Transverse colon (tissue), 4 donors: ENCODE measurements at regions not wholly inside any gene's neighbourhood (a gene's known extent, or its start where the extent isn't known, plus 50 kb on each side); places are given as distances from the start of the nearest gene placed in this dataset.

Source experiments
- DNase-seq: peaks from one replicate; pipeline ENCODE4 v3.0.0-alpha.2; 2019
- H3K27ac ChIP-seq, 4 donors: fragments of 200-600 bp; sonication (generic); 2 replicates each; pipeline ENCODE4 v1.5.1; 2016 to 2018; ENCODE audit warnings: inconsistent platforms in 4 of 4
- H3K27me3 ChIP-seq: fragments of 200-600 bp; sonication (generic); 2 replicates; pipeline ENCODE4 v1.5.1; 2017; ENCODE audit warnings: inconsistent platforms
- H3K36me3 ChIP-seq, 4 donors: fragments of 200-600 bp; sonication (generic); 2 replicates each; pipeline ENCODE4 v1.5.1; 2017 to 2019; ENCODE audit warnings: inconsistent platforms in 4 of 4
- H3K4me1 ChIP-seq, 4 donors: fragments of 200-600 bp; sonication (generic); 2 replicates each; pipeline ENCODE4 v1.5.1; 2017 to 2020; ENCODE audit warnings: inconsistent platforms in 4 of 4
- H3K4me3 ChIP-seq, 4 donors: fragments of 200-600 bp; sonication (generic); 1 replicate in 1 of 4; 2 replicates in 3 of 4; pipeline versions ENCODE4 v1.5.1 to v1.6.1; 2017 to 2019; ENCODE audit warnings: inconsistent platforms in 4 of 4
- H3K9me3 ChIP-seq, 2 donors: fragments of 200-600 bp; sonication (generic); 2 replicates each; pipeline ENCODE4 v1.5.1; 2017 to 2019; ENCODE audit warnings: inconsistent platforms in 2 of 2
- EP300 ChIP-seq: sonication (generic); formaldehyde crosslinking; IDR thresholded peaks from one replicate; pipeline ENCODE4 v1.6.1; 2017; ENCODE audit warnings: antibody characterized with exemption, low read depth
- POLR2A ChIP-seq: fragments of 450-650 bp; IDR thresholded peaks from one replicate; pipeline ENCODE4 v1.6.1; 2016; ENCODE audit warnings: antibody characterized with exemption, mild to moderate bottlenecking, moderate library complexity
- POLR2AphosphoS5 ChIP-seq, 3 donors: sonication (generic); formaldehyde crosslinking; IDR thresholded peaks; one replicate each; pipeline ENCODE4 v1.6.1; 2016; ENCODE audit warnings: antibody characterized with exemption in 3 of 3
- WGBS, 2 donors: methylation state at CpG; one replicate each; pipeline ENCODE4 v1.1.5; 2018; ENCODE audit warnings: low coverage in 1 of 2; 5-methylcytosine and 5-hydroxymethylcytosine counted together
- in situ Hi-C, 4 donors: fragments of 200-750 bp; cut with MboI; loops; one replicate each; pipeline versions ENCODE4 v1.15.0 to v1.15.1; 2017; ENCODE audit warnings: low sequenced_read_pairs in 3 of 4, low pct_ligation_motif_present in 1 of 4, low pct_unique_long_range_greater_than_20kb in 1 of 4
- intact Hi-C: fragments of 100-400 bp; cut with DNase I; formaldehyde crosslinking; loops from one replicate; pipeline ENCODE4 v1.15.1; 2023; ENCODE audit warnings: low total_unique reads
- TF ChIP-seq, protein P1 (sequence below), 5 experiments: fragments of 200-600 bp in 3 of 5; fragments of 450-650 bp in 2 of 5; sonication (generic) in 3 of 5; IDR thresholded peaks; 1 replicate in 2 of 5; 2 replicates in 3 of 5; pipeline ENCODE4 v1.5.1; 2016 to 2017; ENCODE audit warnings: antibody characterized with exemption in 5 of 5, inconsistent platforms in 3 of 5, mild to moderate bottlenecking in 2 of 5, moderate library complexity in 1 of 5

DNA sequence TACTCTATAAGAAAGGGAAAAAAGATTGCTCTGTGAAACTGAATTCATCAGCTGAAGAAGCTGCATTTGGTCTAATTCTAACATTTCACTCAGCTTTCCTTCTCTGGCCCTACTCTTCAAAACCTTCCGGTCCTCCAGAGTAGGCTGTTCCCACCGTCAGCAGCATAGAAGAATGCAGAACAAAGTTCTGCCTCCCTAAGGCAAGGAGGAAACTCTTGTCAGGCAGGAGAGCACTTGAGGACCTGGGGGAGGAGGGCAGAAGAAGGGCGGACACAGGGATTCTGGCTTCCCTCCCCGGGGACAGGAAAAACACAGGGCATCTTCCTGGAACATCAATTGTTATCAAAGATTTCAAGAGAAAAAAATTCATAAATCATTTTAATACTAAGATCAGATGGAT lies 69.2 kb upstream of the SHB start:
- Histone ChIP-seq H3K4me3 (no peak overlapping the region), H3K36me3 (no peaks in the 10 kb centered on the region), H3K27me3 (no peaks in the 10 kb centered on the region), H3K9me3 (no peaks in the 10 kb centered on the region), H3K27ac (no peak overlapping the region), H3K4me1 (no peaks in the 10 kb centered on the region)
- in situ Hi-C loops (no loop called here), intact Hi-C loops (no loop called here)
- TF ChIP-seq, protein P1, sequence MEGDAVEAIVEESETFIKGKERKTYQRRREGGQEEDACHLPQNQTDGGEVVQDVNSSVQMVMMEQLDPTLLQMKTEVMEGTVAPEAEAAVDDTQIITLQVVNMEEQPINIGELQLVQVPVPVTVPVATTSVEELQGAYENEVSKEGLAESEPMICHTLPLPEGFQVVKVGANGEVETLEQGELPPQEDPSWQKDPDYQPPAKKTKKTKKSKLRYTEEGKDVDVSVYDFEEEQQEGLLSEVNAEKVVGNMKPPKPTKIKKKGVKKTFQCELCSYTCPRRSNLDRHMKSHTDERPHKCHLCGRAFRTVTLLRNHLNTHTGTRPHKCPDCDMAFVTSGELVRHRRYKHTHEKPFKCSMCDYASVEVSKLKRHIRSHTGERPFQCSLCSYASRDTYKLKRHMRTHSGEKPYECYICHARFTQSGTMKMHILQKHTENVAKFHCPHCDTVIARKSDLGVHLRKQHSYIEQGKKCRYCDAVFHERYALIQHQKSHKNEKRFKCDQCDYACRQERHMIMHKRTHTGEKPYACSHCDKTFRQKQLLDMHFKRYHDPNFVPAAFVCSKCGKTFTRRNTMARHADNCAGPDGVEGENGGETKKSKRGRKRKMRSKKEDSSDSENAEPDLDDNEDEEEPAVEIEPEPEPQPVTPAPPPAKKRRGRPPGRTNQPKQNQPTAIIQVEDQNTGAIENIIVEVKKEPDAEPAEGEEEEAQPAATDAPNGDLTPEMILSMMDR (IDR thresholded peaks at IDR 0.05) = no peak
- no peak for TF ChIP-seq POLR2AphosphoS5 (IDR thresholded peaks at IDR 0.05)
- no peak for TF ChIP-seq EP300
- TF ChIP-seq POLR2A = no peak
- DNase-seq = no peak
- 54 to 61% methylated on average over 2 to 4 of the region's 4 CpGs for WGBS, 2 donors

GRCh38 chr9:38137342-38137741 lies 68.3 kb upstream of the SHB start:
- intact Hi-C loops (no loop called here), in situ Hi-C loops (no loop called here)
- TF ChIP-seq, protein P1 (IDR thresholded peaks at IDR 0.05) = no peak
- TF ChIP-seq POLR2AphosphoS5 (IDR thresholded peaks at IDR 0.05) (no peak), POLR2A (no peak), EP300 (no peak)
- Histone ChIP-seq H3K27ac (no peak overlapping the region), H3K27me3 (no peaks in the 10 kb centered on the region), H3K36me3 (no peaks in the 10 kb centered on the region), H3K4me1 (no peaks in the 10 kb centered on the region), H3K9me3 (no peaks in the 10 kb centered on the region), H3K4me3 (no peak overlapping the region)
- WGBS, 2 donors = 68% methylated on average over 5 of the region's 5 CpGs; no CpG with 5 or more reads in 1 of the 2 donors
- DNase-seq = no peak

- Histone ChIP-seq H3K4me1 (no peaks in the 10 kb centered on the region), H3K27me3 (no peaks in the 10 kb centered on the region), H3K27ac (no peak overlapping the region), H3K36me3 (no peaks in the 10 kb centered on the region), H3K4me3 (no peak overlapping the region), H3K9me3 (no peaks in the 10 kb centered on the region)
- in situ Hi-C loops (no loop called here), intact Hi-C loops (no loop called here)
- TF ChIP-seq EP300 (no peak), POLR2AphosphoS5 (IDR thresholded peaks at IDR 0.05) (no peak), POLR2A (no peak)
- TF ChIP-seq, protein P1 (IDR thresholded peaks at IDR 0.05) = no peak
- DNase-seq = no peak
- 73 to 80% methylated on average over 1 to 2 of the region's 2 CpGs for WGBS, 2 donors
These were observed 67.4 kb upstream of the SHB start for GRCh38 chr9:38136386-38136785.

- WGBS, 2 donors = 91 to 92% methylated on average over 5 to 6 of the region's 6 CpGs
- TF ChIP-seq, protein P1 (IDR thresholded peaks at IDR 0.05) = no peak
- TF ChIP-seq POLR2AphosphoS5 (IDR thresholded peaks at IDR 0.05) (no peak), POLR2A (no peak), EP300 (no peak)
- no peak for DNase-seq
- H3K27me3 ChIP-seq = no peaks in the 10 kb centered on the region
- in situ Hi-C loops (no loop called here), intact Hi-C loops (no loop called here)
- H3K27ac ChIP-seq = no peak overlapping the region
- no peak overlapping the region for H3K4me3 ChIP-seq
- H3K4me1 ChIP-seq = no peaks in the 10 kb centered on the region
- H3K36me3 ChIP-seq = no peaks in the 10 kb centered on the region
- no peaks in the 10 kb centered on the region for H3K9me3 ChIP-seq
These were observed 65.7 kb upstream of the SHB start for GRCh38 chr9:38134611-38135237.
